Trophoblast cell (in vitro differentiated cells and primary cell): ENCODE measurements at regions not wholly inside any gene's neighbourhood (a gene's known extent, or its start where the extent isn't known, plus 50 kb on each side); places are given as distances from the start of the nearest gene placed in this dataset.

Experiments used
- DNase-seq, 2 donors: peaks; one replicate each; pipeline ENCODE4 v3.0.0-alpha.2; 2016
- H2AFZ ChIP-seq: 2 replicates; pipeline ENCODE4 v1.6.1; 2013; ENCODE audit warnings: low read length, moderate library complexity, mild to moderate bottlenecking; ENCODE audit not compliant: insufficient read depth, poor library complexity
- H2AK5ac ChIP-seq: 2 replicates; pipeline ENCODE4 v1.6.1; 2013; ENCODE audit warnings: mild to moderate bottlenecking, low read length
- H2BK120ac ChIP-seq: 2 replicates; pipeline ENCODE4 v1.6.1; 2013; ENCODE audit warnings: low read length, mild to moderate bottlenecking, moderate library complexity; ENCODE audit not compliant: insufficient read depth, poor library complexity
- H2BK12ac ChIP-seq: 2 replicates; pipeline ENCODE4 v1.6.1; 2013; ENCODE audit warnings: mild to moderate bottlenecking, low read length, moderate library complexity
- H2BK5ac ChIP-seq: 2 replicates; pipeline ENCODE4 v1.6.1; 2013; ENCODE audit warnings: low read length, low read depth, moderate library complexity, mild to moderate bottlenecking; ENCODE audit not compliant: poor library complexity
- H3K14ac ChIP-seq: 2 replicates; pipeline ENCODE4 v1.6.1; 2013; ENCODE audit warnings: mild to moderate bottlenecking, low read length
- H3K18ac ChIP-seq: 2 replicates; pipeline ENCODE4 v1.6.1; 2013; ENCODE audit warnings: mild to moderate bottlenecking, low read length
- H3K23ac ChIP-seq: 2 replicates; pipeline ENCODE4 v1.6.1; 2013; ENCODE audit warnings: low read length
- H3K27ac ChIP-seq: 2 replicates; pipeline ENCODE4 v1.5.1; 2013; ENCODE audit warnings: low read depth, mild to moderate bottlenecking, inconsistent platforms, low read length, moderate library complexity
- H3K27me3 ChIP-seq: 2 replicates; pipeline ENCODE4 v1.6.1; 2013; ENCODE audit warnings: inconsistent platforms, mild to moderate bottlenecking, low read length, moderate library complexity; ENCODE audit not compliant: insufficient read depth
- H3K36me3 ChIP-seq, 2 experiments: 1 replicate in 1 of 2; 2 replicates in 1 of 2; pipeline ENCODE4 v1.6.1; 2013; ENCODE audit warnings: low read length in 2 of 2, mild to moderate bottlenecking in 2 of 2, moderate library complexity in 1 of 2; ENCODE audit not compliant: insufficient read depth in 2 of 2, control insufficient read depth in 1 of 2
- H3K4ac ChIP-seq: 2 replicates; pipeline ENCODE4 v1.6.1; 2013; ENCODE audit warnings: low read depth, mild to moderate bottlenecking, low read length, moderate library complexity
- H3K4me1 ChIP-seq, 2 experiments: 1 replicate in 1 of 2; 2 replicates in 1 of 2; pipeline ENCODE4 v1.6.1; 2013; ENCODE audit warnings: low read length in 2 of 2, mild to moderate bottlenecking in 2 of 2, moderate library complexity in 1 of 2; ENCODE audit not compliant: insufficient read depth in 2 of 2, control insufficient read depth in 1 of 2
- H3K4me2 ChIP-seq: 2 replicates; pipeline ENCODE4 v1.6.1; 2013; ENCODE audit warnings: inconsistent platforms, mild to moderate bottlenecking, low read length, moderate library complexity
- H3K4me3 ChIP-seq: 2 replicates; pipeline ENCODE4 v1.5.1; 2013; ENCODE audit warnings: mild to moderate bottlenecking, low read depth, low read length, inconsistent platforms
- H3K79me1 ChIP-seq: one replicate; pipeline ENCODE4 v1.6.1; 2013; ENCODE audit warnings: low read length
- H3K79me2 ChIP-seq: 2 replicates; pipeline ENCODE4 v1.6.1; 2013; ENCODE audit warnings: low read length, mild to moderate bottlenecking; ENCODE audit not compliant: control insufficient read depth, insufficient read depth, poor library complexity
- H3K9ac ChIP-seq: 2 replicates; pipeline ENCODE4 v1.6.1; 2013; ENCODE audit warnings: mild to moderate bottlenecking, low read length
- H3K9me3 ChIP-seq: 2 replicates; pipeline ENCODE4 v1.6.1; 2013; ENCODE audit warnings: low read depth, mild to moderate bottlenecking, control low read depth, inconsistent platforms, low read length; ENCODE audit not compliant: insufficient read depth
- H4K12ac ChIP-seq: 2 replicates; pipeline ENCODE4 v1.6.1; 2013; ENCODE audit warnings: low read depth, mild to moderate bottlenecking, low read length, moderate library complexity
- H4K8ac ChIP-seq: 2 replicates; pipeline ENCODE4 v1.6.1; 2013; ENCODE audit warnings: low read depth, mild to moderate bottlenecking, low read length, moderate library complexity
- H4K91ac ChIP-seq: one replicate; pipeline ENCODE4 v1.6.1; 2013; ENCODE audit warnings: low read depth, mild to moderate bottlenecking, low read length, moderate library complexity
- WGBS: extraction: QIAGEN DNeasy Blood & Tissue Kit; methylation state at CpG from one replicate; pipeline ENCODE4 v1.1.7; 2013; ENCODE audit warnings: missing lambda C conversion rate; ENCODE audit not compliant: insufficient read length, insufficient coverage; ENCODE audit errors: extremely low coverage; 5-methylcytosine and 5-hydroxymethylcytosine counted together

- no peak overlapping the region for H3K27ac ChIP-seq
Measured at GRCh38 chr5:8134609-8135008, 265.7 kb downstream of the MTRR start.

GRCh38 chr5:8135742-8136141 is 266.8 kb downstream of the MTRR start:
- Histone ChIP-seq H3K4ac (no peak overlapping the region), H2BK5ac (no peak overlapping the region), H3K27ac (no peak overlapping the region), H4K12ac (no peak overlapping the region), H3K4me2 (no peak overlapping the region), H2AFZ (no peak overlapping the region), H4K8ac (no peak overlapping the region), H3K18ac (no peak overlapping the region), H3K79me1 (no peaks in the 10 kb centered on the region), H3K9ac (no peak overlapping the region), H3K14ac (no peak overlapping the region), H3K79me2 (no peaks in the 10 kb centered on the region), H2BK120ac (no peak overlapping the region), H2AK5ac (no peak overlapping the region), H3K23ac (no peak overlapping the region), H3K27me3 (no peaks in the 10 kb centered on the region), H3K9me3 (no peaks in the 10 kb centered on the region), H3K4me1 (no peaks in the 10 kb centered on the region), H3K4me3 (no peak overlapping the region), H2BK12ac (no peak overlapping the region), H4K91ac (no peak overlapping the region), H3K36me3 (no peaks in the 10 kb centered on the region)
- WGBS, result no CpG with 5 or more reads among the region's 4 CpGs
- DNase-seq, result no peak

More at GRCh38 chr5:8134609-8135008, 265.7 kb downstream of the MTRR start:
- Histone ChIP-seq H3K18ac (no peak overlapping the region), H2BK12ac (no peak overlapping the region), H4K8ac (no peak overlapping the region), H3K4me3 (no peak overlapping the region), H3K4me2 (no peak overlapping the region), H2BK120ac (no peak overlapping the region), H3K79me2 (no peaks in the 10 kb centered on the region), H3K27me3 (no peaks in the 10 kb centered on the region), H3K4ac (no peak overlapping the region), H2BK5ac (no peak overlapping the region), H4K12ac (no peak overlapping the region), H2AK5ac (no peak overlapping the region), H3K36me3 (no peaks in the 10 kb centered on the region), H2AFZ (no peak overlapping the region), H3K9me3 (no peaks in the 10 kb centered on the region), H4K91ac (no peak overlapping the region), H3K79me1 (no peaks in the 10 kb centered on the region), H3K23ac (no peak overlapping the region), H3K14ac (no peak overlapping the region), H3K4me1 (no peaks in the 10 kb centered on the region), H3K9ac (no peak overlapping the region)
- no CpG with 5 or more reads among the region's 5 CpGs for WGBS
- no peak for DNase-seq

GRCh38 chr5:8136271-8136670 is 267.3 kb downstream of the MTRR start:
- Histone ChIP-seq H3K27ac (no peak overlapping the region), H4K8ac (no peak overlapping the region), H4K91ac (no peak overlapping the region), H3K4ac (no peak overlapping the region), H2AFZ (no peak overlapping the region), H3K23ac (no peak overlapping the region), H2BK120ac (no peak overlapping the region), H3K79me1 (no peaks in the 10 kb centered on the region), H2AK5ac (no peak overlapping the region), H3K4me3 (no peak overlapping the region), H3K4me1 (no peaks in the 10 kb centered on the region), H3K79me2 (no peaks in the 10 kb centered on the region), H4K12ac (no peak overlapping the region), H2BK5ac (no peak overlapping the region), H2BK12ac (no peak overlapping the region), H3K9ac (no peak overlapping the region), H3K9me3 (no peaks in the 10 kb centered on the region), H3K27me3 (no peaks in the 10 kb centered on the region), H3K14ac (no peak overlapping the region), H3K36me3 (no peaks in the 10 kb centered on the region), H3K18ac (no peak overlapping the region), H3K4me2 (no peak overlapping the region)
- DNase-seq, result no peak
- no CpG with 5 or more reads among the region's 3 CpGs for WGBS

GRCh38 chr5:8137941-8138550 is 269.1 kb downstream of the MTRR start:
- Histone ChIP-seq H3K4me3 (no peak overlapping the region), H3K9ac (no peak overlapping the region), H3K36me3 (no peaks in the 10 kb centered on the region), H3K27me3 (no peaks in the 10 kb centered on the region), H2BK5ac (no peak overlapping the region), H3K4ac (no peak overlapping the region), H3K23ac (no peak overlapping the region), H3K14ac (no peak overlapping the region), H4K12ac (no peak overlapping the region), H3K4me2 (no peak overlapping the region), H3K27ac (no peak overlapping the region), H3K79me2 (no peaks in the 10 kb centered on the region), H2AFZ (no peak overlapping the region), H2BK12ac (no peak overlapping the region), H3K9me3 (no peaks in the 10 kb centered on the region), H4K91ac (no peak overlapping the region), H4K8ac (no peak overlapping the region), H3K18ac (no peak overlapping the region), H3K79me1 (no peaks in the 10 kb centered on the region), H2BK120ac (no peak overlapping the region), H3K4me1 (no peaks in the 10 kb centered on the region), H2AK5ac (no peak overlapping the region)
- DNase-seq, result no peak
- no CpG with 5 or more reads among the region's 2 CpGs for WGBS
